ENCODE measurements at regions not wholly inside any gene's neighbourhood (a gene's known extent, or its start where the extent isn't known, plus 50 kb on each side); places are given as distances from the start of the nearest gene placed in this dataset.
"Not testable (repeated sequence)": the region's sequence is repeated elsewhere in the genome, so short reads cannot be mapped to it uniquely, and the experiment has no call there.

GRCh38 chr4:188438391-188438824 is 299.2 kb downstream of the TRIML1 start:
- DNase-seq: not testable (repeated sequence)

- DNase-seq: no peak
Observed at GRCh38 chr4:188439641-188440311, 300.5 kb downstream of the TRIML1 start.

- no peak for DNase-seq
Observed at GRCh38 chr4:188444500-188444899, 305.3 kb downstream of the TRIML1 start.

GRCh38 chr4:188448996-188449395 is 309.8 kb downstream of the TRIML1 start:
- not testable (repeated sequence) for DNase-seq

GRCh38 chr4:188450571-188450970 is 311.3 kb downstream of the TRIML1 start:
- DNase-seq: no peak

- DNase-seq: no peak
Observed at GRCh38 chr4:188452097-188452496, 312.9 kb downstream of the TRIML1 start.

- no peak for DNase-seq
Observed at GRCh38 chr4:188454575-188454974, 315.3 kb downstream of the TRIML1 start.

GRCh38 chr4:188455062-188455752 is 316.0 kb downstream of the TRIML1 start:
- DNase-seq: no peak

- DNase-seq: no peak
Observed at GRCh38 chr4:188459381-188459780, 320.1 kb downstream of the TRIML1 start.

- DNase-seq: no peak
Observed at GRCh38 chr4:188463909-188464308, 324.7 kb downstream of the TRIML1 start.

- DNase-seq: no peak
Observed at GRCh38 chr4:188466001-188466400, 326.8 kb downstream of the TRIML1 start.

GRCh38 chr4:188484256-188484655 is 345.0 kb downstream of the TRIML1 start:
- DNase-seq: no peak

- DNase-seq: no peak
Observed at GRCh38 chr4:188485906-188486305, 346.7 kb downstream of the TRIML1 start.

GRCh38 chr4:188492886-188493285 is 353.6 kb downstream of the TRIML1 start:
- no peak for DNase-seq

GRCh38 chr4:188495169-188495568 is 355.9 kb downstream of the TRIML1 start:
- no peak for DNase-seq

- no peak for DNase-seq
Observed at GRCh38 chr4:188511431-188511830, 372.2 kb downstream of the TRIML1 start.

- no peak for DNase-seq
Observed at GRCh38 chr4:188532751-188533150, 393.5 kb downstream of the TRIML1 start.

GRCh38 chr4:188534297-188534696 is 395.1 kb downstream of the TRIML1 start:
- no peak for DNase-seq

GRCh38 chr4:188534917-188535316 is 395.7 kb downstream of the TRIML1 start:
- DNase-seq: no peak

- DNase-seq: no peak
Observed at GRCh38 chr4:188536826-188537225, 397.6 kb downstream of the TRIML1 start.

GRCh38 chr4:188550296-188550695 is 411.1 kb downstream of the TRIML1 start:
- no peak for DNase-seq

GRCh38 chr4:188551156-188551555 is 411.9 kb downstream of the TRIML1 start:
- no peak for DNase-seq

- no peak for DNase-seq
Observed at GRCh38 chr4:188552741-188553275, 413.6 kb downstream of the TRIML1 start.

GRCh38 chr4:188554413-188554812 is 415.2 kb downstream of the TRIML1 start:
- no peak for DNase-seq
